Right ventricle myocardium superior (tissue), 1 donor: ENCODE measurements at regions not wholly inside any gene's neighbourhood (a gene's known extent, or its start where the extent isn't known, plus 50 kb on each side); places are given as distances from the start of the nearest gene placed in this dataset.
"Not testable (repeated sequence)": the region's sequence is repeated elsewhere in the genome, so short reads cannot be mapped to it uniquely, and the experiment has no call there.

ENCODE experiments used
- ATAC-seq: fragments of 200-7000 bp; cut with Tn5 transposase; one replicate; pipeline ENCODE4 v1.9.1; 2020; ENCODE audit warnings: mild to moderate bottlenecking; ENCODE audit not compliant: poor library complexity
- DNase-seq: peaks from one replicate; pipeline ENCODE4 v3.0.0-alpha.2; 2020
- intact Hi-C: fragments of 100-400 bp; cut with DNase I; formaldehyde crosslinking; loops from one replicate; pipeline ENCODE4 v1.11.2; 2022
- donor health status: DM: no; HTN: yes; CAD: no; lungs with severe emphysema.

- DNase-seq (no peak), ATAC-seq (no peak)
- intact Hi-C loops = no loop called here
Measured at GRCh38 chr16:62386411-62386810, 350.2 kb upstream of the CDH8 start.

GRCh38 chr16:62383941-62384340 lies 347.7 kb upstream of the CDH8 start:
- ATAC-seq (no peak), DNase-seq (no peak)
- intact Hi-C loops = no loop called here

GRCh38 chr16:62370445-62370844 lies 334.2 kb upstream of the CDH8 start:
- ATAC-seq (no peak), DNase-seq (no peak)
- intact Hi-C loops = no loop called here

GRCh38 chr16:62363501-62363900 lies 327.3 kb upstream of the CDH8 start:
- ATAC-seq (no peak), DNase-seq (no peak)
- intact Hi-C loops = no loop called here

- intact Hi-C loops = no loop called here
- no peak for DNase-seq
- ATAC-seq = no peak
Measured at GRCh38 chr16:62353355-62353754, 317.1 kb upstream of the CDH8 start.

GRCh38 chr16:62342216-62342615 lies 306.0 kb upstream of the CDH8 start:
- ATAC-seq (no peak), DNase-seq (no peak)
- intact Hi-C loops = no loop called here

GRCh38 chr16:62335356-62335755 lies 299.1 kb upstream of the CDH8 start:
- intact Hi-C loops = no loop called here
- DNase-seq (no peak), ATAC-seq (no peak)

GRCh38 chr16:62321606-62322005 lies 285.4 kb upstream of the CDH8 start:
- DNase-seq = no peak
- intact Hi-C loops = no loop called here
- no peak for ATAC-seq

GRCh38 chr16:62298600-62298999 lies 262.4 kb upstream of the CDH8 start:
- intact Hi-C loops = no loop called here
- ATAC-seq (no peak), DNase-seq (no peak)

- DNase-seq (no peak), ATAC-seq (no peak)
- intact Hi-C loops = no loop called here
Measured at GRCh38 chr16:62294213-62294972, 258.2 kb upstream of the CDH8 start.

GRCh38 chr16:62288990-62289629 lies 252.9 kb upstream of the CDH8 start:
- intact Hi-C loops = no loop called here
- ATAC-seq (no peak), DNase-seq (no peak)

- no peak for DNase-seq
- ATAC-seq = no peak
- intact Hi-C loops = no loop called here
Measured at GRCh38 chr16:62280506-62280905, 244.3 kb upstream of the CDH8 start.

- intact Hi-C loops = no loop called here
- DNase-seq (no peak), ATAC-seq (no peak)
Measured at GRCh38 chr16:62277942-62278341, 241.7 kb upstream of the CDH8 start.

- intact Hi-C loops = no loop called here
- DNase-seq (no peak), ATAC-seq (no peak)
Measured at GRCh38 chr16:62276637-62277036, 240.4 kb upstream of the CDH8 start.

GRCh38 chr16:62272035-62272434 lies 235.8 kb upstream of the CDH8 start:
- intact Hi-C loops = no loop called here
- ATAC-seq (no peak), DNase-seq (no peak)

- ATAC-seq = no peak
- intact Hi-C loops = no loop called here
Measured at GRCh38 chr16:62261760-62262159, 225.5 kb upstream of the CDH8 start.

GRCh38 chr16:62258931-62259435 lies 222.7 kb upstream of the CDH8 start:
- DNase-seq, ATAC-seq, intact Hi-C loops: not testable (repeated sequence)

More at GRCh38 chr16:62261760-62262159, 225.5 kb upstream of the CDH8 start:
- no peak for DNase-seq

GRCh38 chr16:62256406-62256805 lies 220.2 kb upstream of the CDH8 start:
- DNase-seq (no peak), ATAC-seq (no peak)
- intact Hi-C loops = no loop called here

GRCh38 chr16:62254847-62255246 lies 218.6 kb upstream of the CDH8 start:
- ATAC-seq (no peak), DNase-seq (no peak)
- intact Hi-C loops = no loop called here

GRCh38 chr16:62254372-62254771 lies 218.1 kb upstream of the CDH8 start:
- no peak for DNase-seq
- ATAC-seq = no peak
- intact Hi-C loops = no loop called here
